Mammary epithelial cell (primary cell): ENCODE measurements at regions not wholly inside any gene's neighbourhood (a gene's known extent, or its start where the extent isn't known, plus 50 kb on each side); places are given as distances from the start of the nearest gene placed in this dataset.

Experiments used
- EZH2 ChIP-seq: IDR thresholded peaks from 2 replicates; pipeline ENCODE4 v1.6.1; 2012; ENCODE audit warnings: low read length, inconsistent platforms, borderline replicate concordance
- TF ChIP-seq, protein P1 (sequence below), 2 donors: IDR thresholded peaks in 1 of 2; conservative IDR thresholded peaks in 1 of 2; 2 replicates each; pipeline ENCODE4 v1.5.1; 2011 to 2012; ENCODE audit warnings: inconsistent platforms in 2 of 2, low read length in 2 of 2, mild to moderate bottlenecking in 2 of 2, control low read depth in 1 of 2, low read depth in 1 of 2; ENCODE audit not compliant: insufficient read depth in 1 of 2; ENCODE audit errors: extremely low read depth in 1 of 2

DNA sequence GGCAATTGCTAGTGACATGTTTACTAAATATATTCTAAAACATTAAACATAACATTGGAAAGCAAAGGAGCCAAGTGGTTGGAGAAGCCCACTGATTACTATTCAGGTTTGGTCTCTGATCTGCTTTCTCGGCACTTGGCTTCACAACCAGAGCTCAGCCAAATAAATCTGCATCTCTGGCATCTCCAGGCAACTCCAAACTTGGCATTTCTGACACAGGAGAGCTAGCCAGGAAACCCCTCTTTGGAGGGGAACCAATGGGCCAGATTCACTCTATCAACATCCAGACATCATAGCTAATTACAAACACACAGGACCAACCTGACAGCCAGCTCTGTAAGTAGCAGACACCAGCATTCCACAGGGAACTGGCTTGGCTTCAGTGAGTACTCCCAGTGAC is 150.3 kb upstream of the ETAA1 start:
- TF ChIP-seq, protein P1, sequence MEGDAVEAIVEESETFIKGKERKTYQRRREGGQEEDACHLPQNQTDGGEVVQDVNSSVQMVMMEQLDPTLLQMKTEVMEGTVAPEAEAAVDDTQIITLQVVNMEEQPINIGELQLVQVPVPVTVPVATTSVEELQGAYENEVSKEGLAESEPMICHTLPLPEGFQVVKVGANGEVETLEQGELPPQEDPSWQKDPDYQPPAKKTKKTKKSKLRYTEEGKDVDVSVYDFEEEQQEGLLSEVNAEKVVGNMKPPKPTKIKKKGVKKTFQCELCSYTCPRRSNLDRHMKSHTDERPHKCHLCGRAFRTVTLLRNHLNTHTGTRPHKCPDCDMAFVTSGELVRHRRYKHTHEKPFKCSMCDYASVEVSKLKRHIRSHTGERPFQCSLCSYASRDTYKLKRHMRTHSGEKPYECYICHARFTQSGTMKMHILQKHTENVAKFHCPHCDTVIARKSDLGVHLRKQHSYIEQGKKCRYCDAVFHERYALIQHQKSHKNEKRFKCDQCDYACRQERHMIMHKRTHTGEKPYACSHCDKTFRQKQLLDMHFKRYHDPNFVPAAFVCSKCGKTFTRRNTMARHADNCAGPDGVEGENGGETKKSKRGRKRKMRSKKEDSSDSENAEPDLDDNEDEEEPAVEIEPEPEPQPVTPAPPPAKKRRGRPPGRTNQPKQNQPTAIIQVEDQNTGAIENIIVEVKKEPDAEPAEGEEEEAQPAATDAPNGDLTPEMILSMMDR (conservative IDR thresholded peaks at IDR 0.05 in 1 of 2, IDR thresholded peaks at IDR 0.05 in 1 of 2; ENCODE audit: extremely low read depth in 1 of 2, insufficient read depth in 1 of 2, low read depth in 1 of 2, low read length in 2 of 2), result no peak
- no peak for TF ChIP-seq EZH2
